ENCODE measurements at regions not wholly inside any gene's neighbourhood (a gene's known extent, or its start where the extent isn't known, plus 50 kb on each side); places are given as distances from the start of the nearest gene placed in this dataset.

DNA sequence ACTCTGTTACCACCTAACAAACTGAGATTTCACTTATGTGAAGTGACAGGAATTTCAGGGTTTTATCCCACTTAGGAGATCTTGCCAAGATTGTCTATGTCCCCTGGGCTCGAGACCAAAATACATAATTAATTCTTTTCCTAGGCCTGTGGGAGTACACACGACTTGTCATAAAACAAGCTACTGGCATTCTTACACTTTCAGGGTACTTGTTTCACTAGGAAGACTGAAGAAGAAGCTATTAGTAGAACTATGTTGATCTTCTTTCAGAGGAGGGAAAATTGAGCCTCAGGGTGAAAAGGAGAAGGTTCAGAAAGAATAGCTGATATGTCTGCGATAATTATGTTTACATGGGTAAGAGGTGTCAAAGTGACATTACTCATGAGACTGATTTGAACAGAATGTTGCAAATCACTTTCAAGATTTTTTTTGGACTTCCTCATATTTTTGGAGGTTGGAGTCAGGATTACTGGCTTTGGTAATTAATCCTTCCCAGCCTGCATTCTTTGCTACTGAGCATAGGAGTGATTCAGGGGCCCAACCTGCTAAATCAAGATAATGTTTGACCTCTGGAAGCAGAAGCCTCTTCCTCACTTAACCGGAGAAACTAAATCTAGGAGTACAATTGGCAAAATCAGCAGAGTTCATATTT is 240.0 kb upstream of the NT5C1B start:
- Histone ChIP-seq H3K79me2 (ENCODE audit: low read length) (no peaks in the 10 kb centered on the region), H3K4me3 (ENCODE audit: low read length) (no peak overlapping the region), H3K4me2 (ENCODE audit: low read length) (peak overlapping the region; percentile 11), H3K9me2 (replicated peaks; ENCODE audit: low read length) (no peaks in the 10 kb centered on the region), H2AFZ (ENCODE audit: low read length) (no peak overlapping the region), H4K20me1 (ENCODE audit: low read length) (no peaks in the 10 kb centered on the region), H3F3A (ENCODE audit: low read length, unreplicated experiment) (no peaks in the 10 kb centered on the region), H3K9me3 (ENCODE audit: low read length) (no peaks in the 10 kb centered on the region), H3K9ac (ENCODE audit: low read length) (no peak overlapping the region), H3K27me3 (ENCODE audit: low read length) (no peaks in the 10 kb centered on the region), H3K4me1 (ENCODE audit: insufficient read depth, low read length) (peaks cover 19% of the 10 kb centered on the region), H3K36me3 (ENCODE audit: low read depth, low read length) (no peaks in the 10 kb centered on the region), H3K27ac (ENCODE audit: low read length) (peak overlapping the region; percentile 8; the same call in 1 of the 2 replicates)
- POLR2A ChIA-PET (ENCODE audit: unreplicated experiment) = no interaction called here
- intact Hi-C loops (cut with micrococcal nuclease) = no loop called here
- DNase-seq (peak; percentile 72), ATAC-seq (peak; percentile 57)
- BruUV-seq (replicated peaks) = no TSS peak
- CTCF ChIA-PET = no interaction called here
- TF ChIP-seq EZH2phosphoT487 (IDR thresholded peaks at IDR 0.05; ENCODE audit: borderline replicate concordance, low read length) (no peak), EZH2 (IDR thresholded peaks at IDR 0.05; ENCODE audit: low read length, unreplicated experiment) (no peak)
- TF ChIP-seq, protein P1, sequence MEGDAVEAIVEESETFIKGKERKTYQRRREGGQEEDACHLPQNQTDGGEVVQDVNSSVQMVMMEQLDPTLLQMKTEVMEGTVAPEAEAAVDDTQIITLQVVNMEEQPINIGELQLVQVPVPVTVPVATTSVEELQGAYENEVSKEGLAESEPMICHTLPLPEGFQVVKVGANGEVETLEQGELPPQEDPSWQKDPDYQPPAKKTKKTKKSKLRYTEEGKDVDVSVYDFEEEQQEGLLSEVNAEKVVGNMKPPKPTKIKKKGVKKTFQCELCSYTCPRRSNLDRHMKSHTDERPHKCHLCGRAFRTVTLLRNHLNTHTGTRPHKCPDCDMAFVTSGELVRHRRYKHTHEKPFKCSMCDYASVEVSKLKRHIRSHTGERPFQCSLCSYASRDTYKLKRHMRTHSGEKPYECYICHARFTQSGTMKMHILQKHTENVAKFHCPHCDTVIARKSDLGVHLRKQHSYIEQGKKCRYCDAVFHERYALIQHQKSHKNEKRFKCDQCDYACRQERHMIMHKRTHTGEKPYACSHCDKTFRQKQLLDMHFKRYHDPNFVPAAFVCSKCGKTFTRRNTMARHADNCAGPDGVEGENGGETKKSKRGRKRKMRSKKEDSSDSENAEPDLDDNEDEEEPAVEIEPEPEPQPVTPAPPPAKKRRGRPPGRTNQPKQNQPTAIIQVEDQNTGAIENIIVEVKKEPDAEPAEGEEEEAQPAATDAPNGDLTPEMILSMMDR (conservative IDR thresholded peaks at IDR 0.05; ENCODE audit: low read depth, low read length) = no peak

DNA sequence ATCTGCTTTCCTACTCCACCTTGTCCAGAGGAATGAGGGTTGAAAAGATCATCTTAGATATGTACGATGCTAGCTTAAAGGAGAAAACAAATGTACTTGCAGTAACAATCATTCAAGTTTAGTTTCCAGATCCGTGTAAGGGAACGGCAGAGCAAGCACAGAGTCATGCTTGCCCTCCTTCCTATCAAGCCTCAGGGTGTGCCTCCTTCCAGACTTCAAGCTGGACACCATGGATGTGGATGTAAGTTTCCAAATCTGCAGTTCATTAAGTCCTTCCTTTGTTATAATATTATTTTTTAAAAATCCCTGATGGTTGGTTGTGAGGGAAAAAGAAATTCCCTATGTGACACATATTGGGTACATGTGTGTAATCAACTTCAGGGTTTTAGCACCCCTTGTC is 238.9 kb upstream of the NT5C1B start:
- intact Hi-C loops (cut with micrococcal nuclease) = no loop called here
- Histone ChIP-seq H3K9me3 (ENCODE audit: low read length) (no peaks in the 10 kb centered on the region), H3K4me3 (ENCODE audit: low read length) (no peak overlapping the region), H3F3A (ENCODE audit: low read length, unreplicated experiment) (no peaks in the 10 kb centered on the region), H4K20me1 (ENCODE audit: low read length) (no peaks in the 10 kb centered on the region), H3K4me2 (ENCODE audit: low read length) (no peak overlapping the region), H3K4me1 (ENCODE audit: insufficient read depth, low read length) (peaks cover 13% of the 10 kb centered on the region), H3K79me2 (ENCODE audit: low read length) (no peaks in the 10 kb centered on the region), H3K9me2 (replicated peaks; ENCODE audit: low read length) (no peaks in the 10 kb centered on the region), H3K9ac (ENCODE audit: low read length) (no peak overlapping the region), H3K27ac (ENCODE audit: low read length) (no peak overlapping the region), H2AFZ (ENCODE audit: low read length) (no peak overlapping the region), H3K27me3 (ENCODE audit: low read length) (no peaks in the 10 kb centered on the region), H3K36me3 (ENCODE audit: low read depth, low read length) (no peaks in the 10 kb centered on the region)
- ATAC-seq (no peak), DNase-seq (no peak)
- CTCF ChIA-PET = no interaction called here
- no peak for TF ChIP-seq EZH2 (IDR thresholded peaks at IDR 0.05; ENCODE audit: low read length, unreplicated experiment)
- TF ChIP-seq, protein P1 (conservative IDR thresholded peaks at IDR 0.05; ENCODE audit: low read depth, low read length) = no peak
- no peak for TF ChIP-seq EZH2phosphoT487 (IDR thresholded peaks at IDR 0.05; ENCODE audit: borderline replicate concordance, low read length)
- no TSS peak for BruUV-seq (replicated peaks)
- POLR2A ChIA-PET (ENCODE audit: unreplicated experiment) = no interaction called here

DNA sequence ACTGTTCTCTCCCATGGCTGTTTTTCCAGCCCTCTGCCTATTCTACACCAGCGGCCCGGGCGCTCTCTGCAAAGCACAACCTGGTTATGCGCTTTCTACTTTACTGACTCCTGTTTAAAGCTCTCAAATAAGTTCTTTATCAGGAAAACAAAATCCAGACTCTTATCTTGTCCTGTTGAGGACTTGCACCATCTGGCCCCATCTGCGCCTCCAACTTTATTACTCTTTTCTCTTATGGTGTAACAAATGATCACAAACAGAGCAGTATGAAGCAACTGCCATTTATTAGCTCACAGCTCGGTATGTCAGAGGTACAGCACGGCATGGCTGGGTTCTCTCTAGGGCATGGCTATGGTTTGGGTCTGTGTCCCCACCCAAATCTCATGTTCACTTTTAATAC is 236.5 kb upstream of the NT5C1B start:
- H3K9me2 ChIP-seq (replicated peaks; ENCODE audit: low read length) = no peaks in the 10 kb centered on the region
- POLR2A ChIA-PET (ENCODE audit: unreplicated experiment) = no interaction called here
- no TSS peak for BruUV-seq (replicated peaks)
- no peaks in the 10 kb centered on the region for H3K27me3 ChIP-seq (ENCODE audit: low read length)
- H3K4me2 ChIP-seq (ENCODE audit: low read length) = no peak overlapping the region
- H3K79me2 ChIP-seq (ENCODE audit: low read length) = no peaks in the 10 kb centered on the region
- CTCF ChIA-PET = no interaction called here
- no peak overlapping the region for H2AFZ ChIP-seq (ENCODE audit: low read length)
- TF ChIP-seq, protein P1 (conservative IDR thresholded peaks at IDR 0.05; ENCODE audit: low read depth, low read length) = no peak
- no peak for TF ChIP-seq EZH2phosphoT487 (IDR thresholded peaks at IDR 0.05; ENCODE audit: borderline replicate concordance, low read length)
- no peak for TF ChIP-seq EZH2 (IDR thresholded peaks at IDR 0.05; ENCODE audit: low read length, unreplicated experiment)
- no peaks in the 10 kb centered on the region for H3K36me3 ChIP-seq (ENCODE audit: low read depth, low read length)
- no peaks in the 10 kb centered on the region for H4K20me1 ChIP-seq (ENCODE audit: low read length)
- ATAC-seq (no peak), DNase-seq (no peak)
- intact Hi-C loops (cut with micrococcal nuclease) = no loop called here
- H3K9ac ChIP-seq (ENCODE audit: low read length) = no peak overlapping the region
- no peak overlapping the region for H3K27ac ChIP-seq (ENCODE audit: low read length)
- H3K4me1 ChIP-seq (ENCODE audit: insufficient read depth, low read length) = peaks cover 13% of the 10 kb centered on the region
- no peaks in the 10 kb centered on the region for H3F3A ChIP-seq (ENCODE audit: low read length, unreplicated experiment)
- no peaks in the 10 kb centered on the region for H3K9me3 ChIP-seq (ENCODE audit: low read length)
- no peak overlapping the region for H3K4me3 ChIP-seq (ENCODE audit: low read length)
